ENCODE measurements at regions not wholly inside any gene's neighbourhood (a gene's known extent, or its start where the extent isn't known, plus 50 kb on each side); places are given as distances from the start of the nearest gene placed in this dataset.

DNA sequence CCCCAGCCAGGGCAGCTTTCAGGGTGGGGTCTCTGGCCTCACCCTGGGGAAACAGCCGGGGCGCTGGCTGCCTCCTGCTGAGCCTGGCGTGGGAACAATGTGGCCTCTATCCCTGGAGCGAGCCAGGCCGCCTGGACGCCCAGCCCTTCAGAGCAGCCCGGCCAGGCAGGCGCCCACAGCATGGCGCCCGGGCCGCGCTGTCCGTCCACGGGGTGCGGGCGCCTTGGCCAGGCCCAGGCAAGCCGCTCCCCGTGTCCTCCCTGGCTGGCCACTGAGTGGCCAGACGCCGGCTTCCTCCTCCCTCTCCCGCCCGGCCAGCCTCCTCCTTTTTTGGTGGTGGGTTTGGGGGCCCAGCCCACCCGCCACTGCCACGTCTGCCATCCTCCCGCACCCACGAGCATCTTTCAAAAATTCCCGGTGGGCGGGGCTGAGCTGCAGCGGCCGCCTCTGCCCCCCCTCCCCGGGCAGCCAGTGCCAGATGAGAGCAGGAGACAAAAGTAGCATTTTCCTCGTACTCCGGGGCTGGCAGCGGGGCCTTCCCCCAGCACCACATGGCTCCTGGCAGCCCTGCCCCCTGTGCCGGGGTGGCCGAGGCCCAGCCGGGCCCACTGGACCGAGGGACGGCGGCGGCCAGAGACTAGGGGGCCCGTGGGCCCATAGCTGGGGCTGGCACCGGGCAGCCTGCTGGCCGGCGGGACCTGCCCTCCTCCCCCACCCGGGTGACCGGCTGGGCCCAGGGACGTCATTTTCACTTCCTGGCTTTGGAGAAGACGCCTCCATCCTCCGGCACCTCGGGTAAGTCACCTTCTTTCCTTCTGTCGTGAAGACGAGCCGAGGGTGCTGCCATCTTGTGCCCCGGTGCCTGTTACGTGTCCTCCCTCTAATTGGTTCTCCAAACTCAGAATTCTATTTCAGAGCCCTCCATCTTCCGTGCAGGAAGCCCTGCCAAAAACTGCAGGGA, 70.2 kb upstream of the PPARA start:
- FAIRE-seq (no peak), DNase-seq (ENCODE audit: insufficient read length, low spot score) (no peak)
- TF ChIP-seq, protein P1, sequence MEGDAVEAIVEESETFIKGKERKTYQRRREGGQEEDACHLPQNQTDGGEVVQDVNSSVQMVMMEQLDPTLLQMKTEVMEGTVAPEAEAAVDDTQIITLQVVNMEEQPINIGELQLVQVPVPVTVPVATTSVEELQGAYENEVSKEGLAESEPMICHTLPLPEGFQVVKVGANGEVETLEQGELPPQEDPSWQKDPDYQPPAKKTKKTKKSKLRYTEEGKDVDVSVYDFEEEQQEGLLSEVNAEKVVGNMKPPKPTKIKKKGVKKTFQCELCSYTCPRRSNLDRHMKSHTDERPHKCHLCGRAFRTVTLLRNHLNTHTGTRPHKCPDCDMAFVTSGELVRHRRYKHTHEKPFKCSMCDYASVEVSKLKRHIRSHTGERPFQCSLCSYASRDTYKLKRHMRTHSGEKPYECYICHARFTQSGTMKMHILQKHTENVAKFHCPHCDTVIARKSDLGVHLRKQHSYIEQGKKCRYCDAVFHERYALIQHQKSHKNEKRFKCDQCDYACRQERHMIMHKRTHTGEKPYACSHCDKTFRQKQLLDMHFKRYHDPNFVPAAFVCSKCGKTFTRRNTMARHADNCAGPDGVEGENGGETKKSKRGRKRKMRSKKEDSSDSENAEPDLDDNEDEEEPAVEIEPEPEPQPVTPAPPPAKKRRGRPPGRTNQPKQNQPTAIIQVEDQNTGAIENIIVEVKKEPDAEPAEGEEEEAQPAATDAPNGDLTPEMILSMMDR (IDR thresholded peaks at IDR 0.05; ENCODE audit: insufficient read depth, missing control alignments) = no peak

DNA sequence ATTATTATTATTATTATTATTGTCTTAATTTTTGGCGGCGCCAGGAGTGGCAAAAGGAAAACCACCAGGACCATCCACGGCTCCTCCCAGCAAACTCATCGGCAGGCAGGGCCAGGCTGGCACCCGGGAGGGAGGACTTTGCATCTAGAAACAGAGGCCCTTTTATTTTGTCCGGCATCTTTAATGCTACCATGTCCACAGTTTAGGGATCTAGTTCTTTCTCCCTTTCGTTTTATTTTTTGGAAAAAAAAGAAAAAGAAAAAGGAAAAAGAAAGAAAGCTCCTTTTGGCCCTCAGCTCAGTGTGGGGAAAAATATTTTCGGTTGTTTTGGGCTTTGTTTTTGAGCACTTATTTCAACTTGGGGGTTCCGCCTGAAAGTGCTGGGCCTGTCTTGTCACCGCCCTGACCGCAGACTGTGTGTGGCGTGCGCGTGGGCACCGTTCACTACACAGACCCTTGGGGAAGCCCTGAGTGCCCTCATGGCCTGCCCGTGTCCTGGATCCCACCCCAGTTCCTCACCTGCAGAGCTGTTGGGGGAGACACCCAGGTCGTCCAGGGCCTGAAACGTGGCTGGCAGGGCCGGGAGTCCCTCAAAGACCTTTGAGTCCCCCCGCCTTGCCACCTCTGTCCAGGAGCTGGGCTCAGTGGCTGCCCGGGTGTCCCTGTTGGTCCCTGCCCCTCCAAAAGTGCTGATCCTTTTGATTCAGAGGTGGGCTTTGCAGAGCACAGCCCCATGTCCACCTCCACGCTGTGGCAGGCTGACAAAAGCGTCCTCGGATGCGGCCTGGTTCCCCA, 69.1 kb upstream of the PPARA start:
- no peak for DNase-seq (ENCODE audit: insufficient read length, low spot score)
- no peak for FAIRE-seq
- TF ChIP-seq, protein P1 (IDR thresholded peaks at IDR 0.05; ENCODE audit: insufficient read depth, missing control alignments) = no peak

DNA sequence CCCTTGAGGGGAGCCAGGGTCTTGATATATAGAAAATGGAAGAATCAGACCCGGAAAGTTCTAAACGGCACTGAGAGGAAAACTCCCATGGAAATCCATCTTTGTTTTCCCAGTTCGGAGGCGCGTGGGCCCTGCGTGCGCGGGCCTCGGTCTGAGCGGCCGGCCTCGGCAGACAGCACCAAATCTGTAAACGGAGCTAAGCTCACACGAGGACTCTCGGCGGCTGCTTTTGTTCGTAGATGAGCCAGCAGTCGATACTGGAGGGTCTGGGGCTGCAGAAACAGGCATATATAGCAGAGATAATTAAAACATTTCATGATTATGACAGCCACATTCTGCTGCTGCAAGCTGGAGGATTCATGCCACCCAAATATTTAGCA, 68.5 kb upstream of the PPARA start:
- DNase-seq (ENCODE audit: insufficient read length, low spot score) (no peak), FAIRE-seq (no peak)
- TF ChIP-seq, protein P1 (IDR thresholded peaks at IDR 0.05; ENCODE audit: insufficient read depth, missing control alignments) = no peak

DNA sequence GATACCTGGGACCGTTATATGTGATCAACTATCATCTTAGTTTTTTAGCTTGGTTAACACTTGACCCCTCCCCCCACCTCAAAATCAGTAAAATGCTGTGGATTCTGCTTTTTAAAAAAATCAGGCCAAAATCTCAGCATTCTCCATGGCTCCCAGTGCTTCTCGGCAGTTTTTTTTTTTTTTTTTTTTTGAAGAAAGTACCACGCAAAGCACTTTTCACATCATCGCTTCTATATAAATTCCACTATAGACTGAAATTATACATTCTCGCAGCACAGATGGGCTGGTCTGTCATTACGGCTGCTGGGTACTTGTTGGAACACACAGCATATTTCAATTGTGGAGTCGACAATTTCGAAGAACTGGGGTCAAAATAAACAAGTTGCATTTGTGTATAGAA, 67.7 kb upstream of the PPARA start:
- DNase-seq (ENCODE audit: insufficient read length, low spot score) (no peak), FAIRE-seq (no peak)
- TF ChIP-seq, protein P1 (IDR thresholded peaks at IDR 0.05; ENCODE audit: insufficient read depth, missing control alignments) = no peak

DNA sequence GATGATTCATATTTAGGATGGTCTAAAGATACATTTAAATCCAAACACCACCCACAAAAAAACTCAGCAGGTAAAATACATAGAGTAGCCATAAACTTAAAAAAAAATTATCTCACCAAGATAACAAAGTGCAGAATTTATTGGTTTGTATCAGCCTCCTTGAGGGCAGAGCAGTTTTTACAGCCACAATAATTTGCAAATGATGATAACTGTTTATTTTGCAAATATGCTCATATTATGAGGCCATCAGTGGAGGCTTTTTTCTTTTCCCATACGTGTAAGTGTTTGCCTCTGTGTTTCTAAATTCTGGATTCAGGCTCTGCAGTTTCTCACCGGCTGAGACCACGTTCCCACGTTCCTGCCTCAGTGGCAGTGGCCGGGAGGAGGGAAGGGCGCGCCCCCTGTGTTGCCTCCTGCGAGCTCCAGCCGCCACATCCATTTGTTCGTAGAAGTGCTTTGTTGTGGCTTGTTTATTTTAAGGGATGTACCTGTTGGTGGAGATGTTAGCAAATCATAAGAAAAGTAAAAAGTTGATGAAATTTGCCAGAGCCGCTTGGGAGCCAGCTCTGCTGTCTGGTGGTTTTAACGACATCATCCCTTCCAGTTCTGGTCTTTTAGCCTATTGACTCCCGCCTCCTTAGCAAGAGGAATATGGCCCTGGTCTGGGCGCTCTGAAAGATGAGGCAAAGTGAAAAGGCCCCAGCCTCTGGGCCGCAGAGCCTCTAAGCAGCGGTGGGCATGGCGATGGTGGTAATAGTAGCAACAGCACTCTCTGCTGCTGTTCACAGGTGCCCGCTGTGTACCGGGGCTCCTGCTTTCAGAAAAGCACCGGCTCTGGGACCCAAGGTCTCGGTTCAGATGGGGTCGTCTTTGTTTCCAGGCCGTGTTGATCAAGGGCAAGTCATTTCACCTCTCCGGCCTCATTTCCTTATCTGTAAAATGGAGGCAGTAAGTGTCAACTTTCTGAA, 66.7 kb upstream of the PPARA start:
- no peak for FAIRE-seq
- TF ChIP-seq, protein P1 (IDR thresholded peaks at IDR 0.05; ENCODE audit: insufficient read depth, missing control alignments) = no peak
- DNase-seq (ENCODE audit: insufficient read length, low spot score) = no peak

DNA sequence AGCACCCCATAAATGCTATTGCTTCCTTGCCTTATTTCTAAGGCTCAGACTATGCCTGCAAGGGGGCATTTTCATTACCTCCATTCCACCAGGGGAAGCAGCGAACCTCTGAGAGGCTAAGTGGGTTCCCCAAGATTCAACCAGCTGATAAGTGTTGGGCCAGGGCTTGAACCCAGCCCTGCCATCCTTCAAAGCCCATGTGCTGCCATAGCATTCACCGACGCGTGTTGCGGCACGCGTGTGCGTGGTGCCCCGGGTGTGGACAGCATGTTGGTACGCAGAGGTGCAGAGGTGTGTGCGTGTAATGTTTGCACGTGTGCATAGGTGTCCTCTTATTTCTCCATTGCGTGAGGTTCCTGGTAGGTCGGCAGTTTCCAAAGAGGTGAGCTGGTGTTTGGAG, 66.0 kb upstream of the PPARA start:
- FAIRE-seq (no peak), DNase-seq (ENCODE audit: insufficient read length, low spot score) (no peak)
- TF ChIP-seq, protein P1 (IDR thresholded peaks at IDR 0.05; ENCODE audit: insufficient read depth, missing control alignments) = no peak

All from D721Med (cell line).